ENCODE measurements at regions not wholly inside any gene's neighbourhood (a gene's known extent, or its start where the extent isn't known, plus 50 kb on each side); places are given as distances from the start of the nearest gene placed in this dataset.
"Not testable (repeated sequence)": the region's sequence is repeated elsewhere in the genome, so short reads cannot be mapped to it uniquely, and the experiment has no call there.

DNA sequence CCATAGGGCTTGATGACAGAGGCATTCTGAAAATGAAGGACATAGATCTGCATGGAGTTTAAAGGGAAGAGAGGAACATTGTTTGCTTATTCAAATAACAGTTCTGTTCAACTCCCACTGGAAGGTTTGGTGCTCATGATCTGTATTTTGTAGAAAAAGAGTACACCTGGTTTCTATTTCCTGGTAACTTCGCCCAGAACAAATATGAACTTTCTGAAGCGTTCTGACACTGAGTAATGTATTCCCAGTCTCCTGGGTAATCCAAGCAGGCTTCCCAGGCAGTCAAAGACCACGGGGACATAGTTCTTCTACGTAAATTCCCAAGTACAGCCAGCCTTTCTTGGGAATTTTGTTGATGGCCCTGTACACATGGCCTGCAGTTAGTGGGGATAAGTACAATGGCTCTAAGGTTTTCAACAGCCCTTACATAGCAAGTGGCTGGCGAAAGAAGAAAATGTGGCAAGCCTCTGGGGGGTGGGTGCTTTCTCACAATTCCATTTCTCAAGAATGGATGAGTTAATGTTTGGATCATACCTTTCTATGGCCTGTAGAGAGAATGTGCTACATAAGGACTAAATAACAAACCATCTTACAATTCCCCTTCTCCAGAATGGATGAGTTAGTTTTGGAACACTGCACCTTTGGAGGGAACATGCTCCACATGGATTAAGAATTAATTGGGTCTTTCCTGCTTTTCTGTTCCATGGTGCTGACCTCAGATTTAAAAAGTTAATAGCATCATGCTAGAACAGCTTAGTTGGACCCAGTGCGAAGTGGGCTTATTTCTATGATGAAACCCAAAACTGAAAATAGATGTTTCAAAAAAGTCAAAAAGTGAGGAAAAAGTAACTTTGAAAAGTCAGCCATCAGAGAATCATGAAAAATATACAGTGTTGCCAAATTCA is 52.7 kb downstream of the COL6A6 start:
- no peak overlapping the region for H3K4me3 ChIP-seq (ENCODE audit: low read depth, low read length)
- in situ Hi-C loops (cut with HindIII; ENCODE audit: low sequenced_read_pairs) = no loop called here
- DNase-seq (ENCODE audit: low read depth) = no peak
- TF ChIP-seq, protein P1, sequence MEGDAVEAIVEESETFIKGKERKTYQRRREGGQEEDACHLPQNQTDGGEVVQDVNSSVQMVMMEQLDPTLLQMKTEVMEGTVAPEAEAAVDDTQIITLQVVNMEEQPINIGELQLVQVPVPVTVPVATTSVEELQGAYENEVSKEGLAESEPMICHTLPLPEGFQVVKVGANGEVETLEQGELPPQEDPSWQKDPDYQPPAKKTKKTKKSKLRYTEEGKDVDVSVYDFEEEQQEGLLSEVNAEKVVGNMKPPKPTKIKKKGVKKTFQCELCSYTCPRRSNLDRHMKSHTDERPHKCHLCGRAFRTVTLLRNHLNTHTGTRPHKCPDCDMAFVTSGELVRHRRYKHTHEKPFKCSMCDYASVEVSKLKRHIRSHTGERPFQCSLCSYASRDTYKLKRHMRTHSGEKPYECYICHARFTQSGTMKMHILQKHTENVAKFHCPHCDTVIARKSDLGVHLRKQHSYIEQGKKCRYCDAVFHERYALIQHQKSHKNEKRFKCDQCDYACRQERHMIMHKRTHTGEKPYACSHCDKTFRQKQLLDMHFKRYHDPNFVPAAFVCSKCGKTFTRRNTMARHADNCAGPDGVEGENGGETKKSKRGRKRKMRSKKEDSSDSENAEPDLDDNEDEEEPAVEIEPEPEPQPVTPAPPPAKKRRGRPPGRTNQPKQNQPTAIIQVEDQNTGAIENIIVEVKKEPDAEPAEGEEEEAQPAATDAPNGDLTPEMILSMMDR (IDR thresholded peaks at IDR 0.05; ENCODE audit: low read depth, low read length, missing control alignments) = no peak

DNA sequence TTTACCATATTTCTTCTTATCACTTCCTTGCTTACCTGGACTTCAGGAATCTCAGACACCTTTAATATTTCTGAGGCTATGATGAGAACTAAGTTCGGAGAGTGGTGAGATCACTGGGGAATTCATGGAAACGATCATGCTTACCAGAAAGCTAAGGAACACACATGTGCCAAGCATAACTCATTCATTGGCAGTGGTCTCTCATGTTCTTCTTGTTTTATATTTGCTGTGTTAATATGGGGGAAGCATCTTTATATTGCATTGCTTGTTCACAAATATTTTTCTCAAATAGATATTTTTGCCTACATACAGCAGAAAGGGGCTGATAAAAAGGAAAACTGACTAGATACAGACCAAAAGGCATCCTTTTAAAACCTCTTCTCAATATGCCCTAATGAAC is 55.8 kb downstream of the COL6A6 start:
- H3K4me3 ChIP-seq (ENCODE audit: low read depth, low read length) = no peak overlapping the region
- in situ Hi-C loops (cut with HindIII; ENCODE audit: low sequenced_read_pairs) = no loop called here
- DNase-seq (ENCODE audit: low read depth) = no peak
- TF ChIP-seq, protein P1 (IDR thresholded peaks at IDR 0.05; ENCODE audit: low read depth, low read length, missing control alignments) = no peak

DNA sequence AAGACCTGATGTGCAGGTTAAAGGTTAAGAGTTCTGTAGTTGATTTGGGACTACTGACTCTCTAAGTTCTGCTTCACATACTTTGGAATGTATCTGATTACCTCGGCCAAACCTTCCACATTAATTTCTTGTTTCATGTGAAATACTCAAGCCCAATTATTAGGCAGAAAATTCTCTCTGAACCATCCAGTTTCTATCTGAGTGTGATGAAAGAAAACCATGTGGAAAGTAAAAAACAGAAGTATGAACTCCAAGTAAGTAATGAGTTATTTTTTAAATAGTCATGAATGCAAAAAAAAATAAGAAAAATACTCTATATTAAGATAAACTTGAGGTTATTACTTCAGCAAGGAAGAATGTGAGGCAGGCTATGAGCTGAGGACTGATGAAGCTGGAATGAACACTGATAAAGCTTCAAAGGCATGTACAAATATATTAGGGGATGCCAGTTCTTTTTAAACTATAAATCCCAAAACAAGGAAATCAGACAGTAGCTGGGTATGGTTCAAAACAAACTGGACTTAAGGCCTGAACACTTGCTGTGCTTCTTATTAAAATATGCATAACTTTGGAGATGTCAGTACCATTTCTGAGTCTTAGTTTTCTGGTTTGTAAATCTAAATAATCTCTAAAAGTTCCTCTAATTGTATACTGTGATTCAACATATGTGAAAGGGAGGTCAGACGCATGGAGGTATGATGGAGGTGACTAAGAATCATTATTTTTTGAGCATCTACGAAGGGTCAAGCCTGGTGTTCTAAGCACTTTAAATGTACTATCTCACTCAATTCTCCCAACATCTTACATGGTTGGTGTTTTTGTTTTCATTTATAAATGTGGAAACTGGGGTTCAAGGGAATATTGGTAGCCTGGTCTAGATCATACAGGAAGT is 59.6 kb downstream of the COL6A6 start:
- DNase-seq (ENCODE audit: low read depth) = peak; percentile 61
- in situ Hi-C loops (cut with HindIII; ENCODE audit: low sequenced_read_pairs) = loop anchor here (5.0 kb wide), 1 partner anchor 41 kb away; no protein-coding TSS in a partner anchor
- H3K4me3 ChIP-seq (ENCODE audit: low read depth, low read length) = no peak overlapping the region
- TF ChIP-seq, protein P1 (IDR thresholded peaks at IDR 0.05; ENCODE audit: low read depth, low read length, missing control alignments) = no peak

DNA sequence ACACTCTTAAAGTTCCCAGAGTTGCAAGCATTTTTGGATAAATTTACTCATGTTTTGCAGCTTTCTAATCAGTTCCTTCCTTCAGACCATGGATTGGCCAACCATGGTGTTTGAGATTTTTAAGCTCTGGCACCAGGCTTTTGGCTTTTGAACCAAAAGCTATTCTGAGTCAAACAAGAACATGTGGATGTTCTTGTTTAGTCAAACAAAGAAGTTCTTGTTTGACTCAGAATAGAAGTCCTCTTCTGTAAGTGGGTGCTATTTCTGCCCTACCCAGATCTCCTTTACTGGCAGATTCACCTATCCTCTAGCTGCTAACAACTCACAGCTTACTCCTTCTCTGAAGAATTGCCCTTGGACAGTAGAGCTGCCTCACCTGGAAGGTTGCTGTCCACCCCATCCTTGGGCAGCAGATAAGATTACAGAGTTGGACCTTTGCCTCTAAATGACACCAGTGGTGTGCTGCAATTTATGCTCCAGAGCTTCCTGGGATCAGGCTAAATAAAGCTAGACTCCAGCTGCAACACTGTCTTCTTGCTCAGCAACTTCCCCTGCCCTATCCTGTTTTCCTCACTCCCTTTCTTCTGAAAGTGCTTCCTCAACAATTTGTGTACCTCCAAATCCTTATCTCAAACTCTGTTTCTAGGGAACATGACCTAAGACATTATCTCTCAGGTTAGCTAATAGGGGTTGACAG is 65.6 kb downstream of the COL6A6 start:
- no peak for DNase-seq (ENCODE audit: low read depth)
- TF ChIP-seq, protein P1 (IDR thresholded peaks at IDR 0.05; ENCODE audit: low read depth, low read length, missing control alignments) = no peak
- in situ Hi-C loops (cut with HindIII; ENCODE audit: low sequenced_read_pairs) = no loop called here
- H3K4me3 ChIP-seq (ENCODE audit: low read depth, low read length) = no peak overlapping the region

DNA sequence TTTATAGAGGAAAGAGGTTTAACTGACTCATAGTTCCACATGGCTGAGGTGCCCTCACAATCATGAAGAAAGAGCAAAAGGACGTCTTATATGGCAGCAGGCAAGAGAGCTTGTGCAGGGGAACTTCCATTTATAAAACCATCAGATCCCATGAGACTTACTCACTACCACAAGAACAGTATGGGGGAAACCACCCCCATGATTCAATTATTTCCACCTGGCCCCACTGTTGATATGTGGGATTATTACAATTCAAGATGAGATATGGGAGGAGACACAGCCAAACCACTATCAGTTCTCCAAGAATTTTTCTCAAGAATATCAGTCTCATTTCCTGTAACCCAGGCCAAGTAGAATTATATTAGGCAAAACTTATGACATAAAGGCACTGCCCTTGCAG is 77.8 kb downstream of the COL6A6 start:
- DNase-seq (ENCODE audit: low read depth) = peak; percentile 96
- H3K4me3 ChIP-seq (ENCODE audit: low read depth, low read length); in situ Hi-C loops (cut with HindIII; ENCODE audit: low sequenced_read_pairs): not testable (repeated sequence)

DNA sequence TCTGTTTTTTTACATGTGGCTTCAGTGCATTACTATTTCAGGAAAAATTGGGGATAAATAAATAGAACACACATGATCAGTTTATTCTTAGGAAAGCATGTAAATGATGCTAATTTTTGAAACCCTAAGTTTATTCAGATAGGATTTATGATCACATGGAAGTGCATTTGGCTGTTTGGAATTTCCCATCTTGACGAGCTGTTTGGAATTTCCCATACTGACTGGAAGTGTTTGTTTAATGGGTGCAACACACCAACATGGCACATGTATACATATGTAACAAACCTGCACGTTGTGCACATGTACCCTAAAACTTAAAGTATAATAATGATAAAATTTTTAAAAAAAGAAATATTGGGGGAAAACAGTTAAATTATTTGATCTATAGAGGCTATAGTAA is 79.5 kb downstream of the COL6A6 start:
- in situ Hi-C loops (cut with HindIII; ENCODE audit: low sequenced_read_pairs) = no loop called here
- TF ChIP-seq, protein P1 (IDR thresholded peaks at IDR 0.05; ENCODE audit: low read depth, low read length, missing control alignments) = no peak
- H3K4me3 ChIP-seq (ENCODE audit: low read depth, low read length) = no peak overlapping the region
- no peak for DNase-seq (ENCODE audit: low read depth)
